Mesenchymal stem cell (in vitro differentiated cells and primary cell): ENCODE measurements at regions not wholly inside any gene's neighbourhood (a gene's known extent, or its start where the extent isn't known, plus 50 kb on each side); places are given as distances from the start of the nearest gene placed in this dataset.

Source experiments
- DNase-seq: peaks from one replicate; pipeline ENCODE4 v3.0.0-alpha.2; 2013
- H2AFZ ChIP-seq: one replicate; pipeline ENCODE4 v1.6.1; 2013; ENCODE audit warnings: low read depth, mild to moderate bottlenecking, control low read depth, inconsistent platforms, low read length, moderate library complexity
- H2AK5ac ChIP-seq: 2 replicates; pipeline ENCODE4 v1.6.1; 2013; ENCODE audit warnings: low read length, moderate library complexity, mild to moderate bottlenecking, inconsistent platforms; ENCODE audit not compliant: severe bottlenecking
- H2BK120ac ChIP-seq: one replicate; pipeline ENCODE4 v1.6.1; 2013; ENCODE audit warnings: low read depth, mild to moderate bottlenecking, inconsistent platforms, low read length, moderate library complexity
- H2BK12ac ChIP-seq, 2 experiments: one replicate each; pipeline ENCODE4 v1.6.1; 2013; ENCODE audit warnings: inconsistent platforms in 2 of 2, low read length in 2 of 2, mild to moderate bottlenecking in 2 of 2, moderate library complexity in 2 of 2, control low read depth in 1 of 2
- H2BK15ac ChIP-seq: one replicate; pipeline ENCODE4 v1.6.1; 2013; ENCODE audit warnings: mild to moderate bottlenecking, low read depth, inconsistent platforms; ENCODE audit not compliant: poor library complexity, severe bottlenecking
- H2BK5ac ChIP-seq: 2 replicates; pipeline ENCODE4 v1.6.1; 2013; ENCODE audit warnings: low read depth, mild to moderate bottlenecking, low read length, control low read depth, inconsistent platforms; ENCODE audit not compliant: poor library complexity, severe bottlenecking
- H3K14ac ChIP-seq, 2 experiments: one replicate each; pipeline ENCODE4 v1.6.1; 2013; ENCODE audit warnings: inconsistent platforms in 2 of 2, low read length in 2 of 2, control low read depth in 1 of 2, mild to moderate bottlenecking in 1 of 2, moderate library complexity in 1 of 2
- H3K18ac ChIP-seq, 2 experiments: one replicate each; pipeline ENCODE4 v1.6.1; 2013; ENCODE audit warnings: inconsistent platforms in 2 of 2, low read length in 2 of 2, control low read depth in 1 of 2, low read depth in 1 of 2, mild to moderate bottlenecking in 1 of 2
- H3K23ac ChIP-seq, 2 experiments: one replicate each; pipeline ENCODE4 v1.6.1; 2013; ENCODE audit warnings: inconsistent platforms in 2 of 2, low read length in 2 of 2, mild to moderate bottlenecking in 2 of 2, moderate library complexity in 2 of 2, control low read depth in 1 of 2
- H3K27ac ChIP-seq: 2 replicates; pipeline ENCODE4 v1.5.1; 2013; ENCODE audit warnings: mild to moderate bottlenecking, moderate library complexity, low read length, control low read depth, inconsistent platforms; ENCODE audit not compliant: poor library complexity, severe bottlenecking
- H3K27me3 ChIP-seq, 2 experiments: 2 replicates each; pipeline versions ENCODE4 v1.6.1 to v1.7.0; 2013; ENCODE audit warnings: low read length in 2 of 2, mild to moderate bottlenecking in 2 of 2, moderate library complexity in 2 of 2, control low read depth in 1 of 2, inconsistent platforms in 1 of 2; ENCODE audit not compliant: control insufficient read depth in 1 of 2, insufficient read depth in 1 of 2
- H3K36me3 ChIP-seq, 2 experiments: 2 replicates each; pipeline versions ENCODE4 v1.6.1 to v1.7.0; 2013; ENCODE audit warnings: low read length in 2 of 2, control low read depth in 1 of 2, inconsistent platforms in 1 of 2, low read depth in 1 of 2, mild to moderate bottlenecking in 1 of 2; ENCODE audit not compliant: insufficient read depth in 2 of 2, control insufficient read depth in 1 of 2
- H3K4ac ChIP-seq, 2 experiments: one replicate each; pipeline ENCODE4 v1.6.1; 2013; ENCODE audit warnings: inconsistent platforms in 2 of 2, low read length in 2 of 2, mild to moderate bottlenecking in 2 of 2, moderate library complexity in 2 of 2, control low read depth in 1 of 2, low read depth in 1 of 2
- H3K4me1 ChIP-seq: 2 replicates; pipeline ENCODE4 v1.6.1; 2013; ENCODE audit warnings: low read depth, low read length, control low read depth; ENCODE audit not compliant: control insufficient read depth, insufficient read depth
- H3K4me2 ChIP-seq: 2 replicates; pipeline ENCODE4 v1.6.1; 2013; ENCODE audit warnings: low read length, mild to moderate bottlenecking, inconsistent platforms; ENCODE audit not compliant: poor library complexity, severe bottlenecking
- H3K4me3 ChIP-seq, 2 experiments: 2 replicates each; pipeline versions ENCODE4 v1.5.1 to v1.7.0; 2013; ENCODE audit warnings: low read length in 2 of 2, mild to moderate bottlenecking in 2 of 2, control low read depth in 1 of 2, low read depth in 1 of 2; ENCODE audit not compliant: insufficient read depth in 1 of 2
- H3K79me1 ChIP-seq: replicated peaks from 2 replicates; pipeline ENCODE4 v1.6.1; 2013; ENCODE audit warnings: mild to moderate bottlenecking, control low read depth, low read length, inconsistent platforms; ENCODE audit not compliant: poor library complexity, severe bottlenecking
- H3K9ac ChIP-seq: 2 replicates; pipeline ENCODE4 v1.7.0; 2013; ENCODE audit warnings: mild to moderate bottlenecking, low read length, moderate library complexity
- H3K9me3 ChIP-seq: 2 replicates; pipeline ENCODE4 v1.7.0; 2013; ENCODE audit warnings: mild to moderate bottlenecking, low read length; ENCODE audit not compliant: control insufficient read depth
- H4K8ac ChIP-seq: one replicate; pipeline ENCODE4 v1.6.1; 2013; ENCODE audit warnings: inconsistent platforms, mild to moderate bottlenecking, low read length, moderate library complexity
- H4K91ac ChIP-seq: one replicate; pipeline ENCODE4 v1.6.1; 2013; ENCODE audit warnings: mild to moderate bottlenecking, low read length, inconsistent platforms
- WGBS: methylation state at CpG from one replicate; pipeline ENCODE4 v1.1.7; 2013; ENCODE audit warnings: mixed read lengths; 5-methylcytosine and 5-hydroxymethylcytosine counted together

DNA sequence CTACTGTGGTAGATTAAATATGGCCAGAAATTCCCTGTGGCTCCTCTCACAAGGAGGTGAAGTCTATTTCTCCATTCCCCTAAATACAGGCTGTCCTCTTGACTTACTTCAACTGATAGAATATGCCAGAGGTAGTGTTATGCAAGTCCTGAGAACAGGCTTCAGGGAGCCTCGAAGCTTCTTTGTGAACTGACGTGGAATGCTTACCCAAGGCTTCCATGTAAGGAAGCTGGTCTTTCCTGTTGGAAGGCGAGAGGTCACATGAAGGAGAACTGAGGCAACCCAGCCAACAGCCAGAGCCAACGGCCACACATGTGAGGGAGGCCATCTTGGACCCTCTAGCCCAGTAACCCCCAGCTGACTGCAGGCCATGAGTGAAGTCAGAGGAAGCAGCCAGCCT, 267.9 kb downstream of the MRTFB start:
- H3K4me3 ChIP-seq = no peak overlapping the region
- H2BK12ac ChIP-seq = no peak overlapping the region
- peaks cover 2% of the 10 kb centered on the region for H3K9me3 ChIP-seq
- no peak overlapping the region for H3K18ac ChIP-seq
- H3K4ac ChIP-seq = no peak overlapping the region
- H3K4me1 ChIP-seq = peaks cover 10% of the 10 kb centered on the region
- H2BK15ac ChIP-seq = no peak overlapping the region
- H3K23ac ChIP-seq = no peak overlapping the region
- no peak overlapping the region for H3K4me2 ChIP-seq
- DNase-seq = no peak
- 87% methylated on average over 4 of the region's 4 CpGs for WGBS
- H3K36me3 ChIP-seq = peaks cover 2 to 3% of the 10 kb centered on the region in 2 experiments
- H3K9ac ChIP-seq = no peak overlapping the region
- H2AK5ac ChIP-seq = no peak overlapping the region
- H2BK5ac ChIP-seq = no peak overlapping the region
- H3K14ac ChIP-seq = no peak overlapping the region
- no peak overlapping the region for H2BK120ac ChIP-seq
- H3K27me3 ChIP-seq = no peaks in the 10 kb centered on the region
- H4K91ac ChIP-seq = no peak overlapping the region
- no peak overlapping the region for H4K8ac ChIP-seq
- no peak overlapping the region for H3K27ac ChIP-seq
- H3K79me1 ChIP-seq = no peaks in the 10 kb centered on the region
- H2AFZ ChIP-seq = no peak overlapping the region

DNA sequence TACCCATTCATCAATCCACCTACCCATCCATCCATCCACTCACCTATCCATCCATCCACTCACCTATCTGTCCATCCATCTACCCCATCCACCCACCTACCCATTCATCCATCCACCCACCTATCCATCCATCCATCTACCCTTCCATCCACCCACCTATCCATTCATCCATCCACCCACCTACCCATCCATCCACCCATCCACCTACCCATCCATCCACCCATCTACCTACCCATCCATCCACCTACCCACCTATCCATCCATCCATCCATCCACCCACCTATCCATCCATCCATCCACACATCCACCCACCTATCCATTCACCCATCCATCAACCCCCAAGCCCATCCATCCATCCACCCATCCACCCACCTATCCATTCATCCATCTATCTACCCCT, 267.1 kb downstream of the MRTFB start:
- Histone ChIP-seq H4K8ac (no peak overlapping the region), H3K9me3 (peaks cover 2% of the 10 kb centered on the region), H4K91ac (no peak overlapping the region), H2BK15ac (no peak overlapping the region), H3K79me1 (peaks cover 2% of the 10 kb centered on the region), H3K9ac (no peak overlapping the region), H3K4ac (no peak overlapping the region), H2BK5ac (no peak overlapping the region), H3K27ac (no peak overlapping the region), H3K14ac (peak overlapping the region in 1 of 2 experiments; percentile 22), H3K23ac (no peak overlapping the region), H3K4me3 (no peak overlapping the region), H3K4me2 (no peak overlapping the region), H3K27me3 (no peaks in the 10 kb centered on the region), H2AFZ (no peak overlapping the region), H3K36me3 (peaks cover 3% of the 10 kb centered on the region in 2 experiments), H2BK12ac (no peak overlapping the region), H2BK120ac (no peak overlapping the region), H3K4me1 (peaks cover 10% of the 10 kb centered on the region), H3K18ac (no peak overlapping the region), H2AK5ac (no peak overlapping the region)
- no peak for DNase-seq

DNA sequence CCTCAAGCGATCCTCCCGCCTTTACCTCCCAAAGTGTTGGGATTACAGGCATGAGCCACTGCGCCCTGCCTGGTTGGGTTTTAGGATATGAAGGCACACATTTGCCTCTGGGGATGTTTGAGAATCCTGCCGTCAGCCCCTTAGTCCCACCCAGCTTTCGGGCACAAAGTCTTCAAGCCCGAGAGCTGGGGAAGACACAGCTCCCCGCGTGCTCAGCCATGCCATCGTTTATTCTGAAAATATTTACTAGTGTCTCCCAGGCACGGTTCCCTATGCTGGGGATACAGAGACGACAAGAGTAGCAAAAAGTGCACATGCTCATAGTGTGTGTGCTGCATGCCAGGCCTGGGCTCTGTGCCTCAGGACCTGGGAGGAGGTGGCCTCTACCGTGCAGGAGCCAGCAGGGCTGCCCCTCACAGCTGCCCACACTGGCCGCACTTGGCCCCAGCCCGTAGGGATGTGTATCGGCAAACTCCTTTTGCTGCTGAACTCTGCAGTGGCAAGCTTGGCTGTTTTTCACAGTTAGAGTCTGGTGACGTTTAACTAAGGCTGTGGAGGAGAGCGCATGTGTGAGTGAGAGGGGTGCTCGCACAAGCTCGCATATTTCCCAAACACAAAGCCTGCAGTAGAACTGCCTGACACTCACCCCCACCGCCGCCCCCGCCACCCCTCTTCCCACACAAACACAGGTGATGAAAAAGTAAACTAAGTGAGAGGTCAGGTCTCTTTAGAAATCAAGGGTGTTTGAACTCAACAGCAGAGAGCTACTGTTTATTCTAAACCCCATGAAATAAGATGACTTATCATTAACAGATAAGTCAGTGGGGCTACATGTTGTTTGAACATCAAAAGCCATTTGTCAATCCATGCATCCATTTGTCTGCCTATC, 266.4 kb downstream of the MRTFB start:
- Histone ChIP-seq H3K4me3 (peak overlapping the region in 1 of 2 experiments; percentile 61), H3K36me3 (peaks cover 2 to 3% of the 10 kb centered on the region in 2 experiments), H3K27ac (no peak overlapping the region), H2BK12ac (no peak overlapping the region), H2BK5ac (no peak overlapping the region), H3K4me2 (no peak overlapping the region), H2AFZ (no peak overlapping the region), H4K8ac (no peak overlapping the region), H3K27me3 (no peaks in the 10 kb centered on the region), H3K14ac (no peak overlapping the region), H4K91ac (no peak overlapping the region), H3K23ac (no peak overlapping the region), H2BK15ac (no peak overlapping the region), H2AK5ac (no peak overlapping the region), H3K9ac (peak overlapping the region; percentile 36), H3K9me3 (peaks cover 2% of the 10 kb centered on the region), H3K4me1 (peaks cover 10% of the 10 kb centered on the region), H3K4ac (no peak overlapping the region), H2BK120ac (no peak overlapping the region), H3K18ac (no peak overlapping the region), H3K79me1 (peaks cover 6% of the 10 kb centered on the region)
- 90% methylated on average over 13 of the region's 22 CpGs for WGBS
- no peak for DNase-seq

DNA sequence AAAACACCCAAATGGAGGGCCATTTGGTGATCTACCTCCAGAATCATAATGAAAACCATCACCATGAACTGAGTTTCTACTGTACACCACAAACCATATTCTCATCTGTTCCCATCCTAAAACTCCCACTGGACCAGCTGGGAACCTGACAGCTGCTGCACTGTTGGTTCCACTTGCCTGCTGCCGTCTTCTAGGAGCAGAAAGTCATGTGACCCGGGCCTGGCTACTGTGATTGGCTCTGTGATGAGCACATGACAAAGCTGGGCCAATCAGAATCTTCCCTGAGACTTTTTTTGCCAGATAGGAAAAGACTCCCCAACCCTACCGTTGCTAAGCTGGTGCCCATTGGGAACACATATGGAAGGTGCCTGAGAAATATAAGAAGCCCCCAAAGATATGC, 264.2 kb downstream of the MRTFB start:
- peaks cover 7 to 9% of the 10 kb centered on the region in 2 experiments for H3K36me3 ChIP-seq
- no peak overlapping the region for H4K91ac ChIP-seq
- DNase-seq = no peak
- H3K79me1 ChIP-seq = peaks cover 10% of the 10 kb centered on the region
- no peak overlapping the region for H4K8ac ChIP-seq
- H2BK15ac ChIP-seq = no peak overlapping the region
- H2BK5ac ChIP-seq = no peak overlapping the region
- H3K27me3 ChIP-seq = no peaks in the 10 kb centered on the region
- H3K4me2 ChIP-seq = no peak overlapping the region
- H2AFZ ChIP-seq = no peak overlapping the region
- no peak overlapping the region for H3K27ac ChIP-seq
- H2BK12ac ChIP-seq = no peak overlapping the region
- H2AK5ac ChIP-seq = no peak overlapping the region
- no peak overlapping the region for H3K4ac ChIP-seq
- H3K18ac ChIP-seq = no peak overlapping the region
- no peak overlapping the region for H3K23ac ChIP-seq
- no peak overlapping the region for H3K9ac ChIP-seq
- no peak overlapping the region for H3K14ac ChIP-seq
- 81% methylated on average over 3 of the region's 3 CpGs for WGBS
- peaks cover 10% of the 10 kb centered on the region for H3K4me1 ChIP-seq
- H3K4me3 ChIP-seq = no peak overlapping the region
- H3K9me3 ChIP-seq = peaks cover 2% of the 10 kb centered on the region
- no peak overlapping the region for H2BK120ac ChIP-seq
